ENCODE measurements at regions not wholly inside any gene's neighbourhood (a gene's known extent, or its start where the extent isn't known, plus 50 kb on each side); places are given as distances from the start of the nearest gene placed in this dataset.
"Not testable (repeated sequence)": the region's sequence is repeated elsewhere in the genome, so short reads cannot be mapped to it uniquely, and the experiment has no call there.

GRCh38 chr14:106414464-106414863 is 888.1 kb downstream of the TMEM121 start:
- no peak for DNase-seq (ENCODE audit: low read depth)

GRCh38 chr14:106417224-106418049 is 891.1 kb downstream of the TMEM121 start:
- peak; percentile 70 for DNase-seq (ENCODE audit: low read depth)

- DNase-seq (ENCODE audit: low read depth) = no peak
Measured at GRCh38 chr14:106419376-106419965, 893.1 kb downstream of the TMEM121 start.

GRCh38 chr14:106421431-106422033 is 895.1 kb downstream of the TMEM121 start:
- peak; percentile 58 for DNase-seq (ENCODE audit: low read depth)

DNA sequence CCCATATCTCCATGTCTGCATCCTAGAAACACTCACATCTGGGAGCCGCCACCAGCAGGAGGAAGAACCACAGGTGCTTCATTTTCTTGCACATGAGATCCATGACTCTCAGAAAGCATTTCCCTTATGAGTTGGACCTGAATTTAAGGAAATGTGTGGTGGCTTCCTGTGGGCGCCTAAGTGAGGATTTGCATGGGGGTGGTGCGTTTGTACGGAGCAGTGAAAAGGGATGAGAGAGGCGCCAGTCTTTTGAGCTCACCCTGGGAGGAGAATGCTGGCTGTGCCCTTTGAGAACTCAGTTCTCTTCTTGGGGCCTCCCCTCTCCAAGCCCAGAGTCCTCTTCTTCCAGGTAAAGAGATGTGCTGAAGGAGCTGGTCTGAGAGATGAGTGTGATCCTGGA is 895.7 kb downstream of the TMEM121 start:
- DNase-seq (ENCODE audit: low read depth) = no peak

DNA sequence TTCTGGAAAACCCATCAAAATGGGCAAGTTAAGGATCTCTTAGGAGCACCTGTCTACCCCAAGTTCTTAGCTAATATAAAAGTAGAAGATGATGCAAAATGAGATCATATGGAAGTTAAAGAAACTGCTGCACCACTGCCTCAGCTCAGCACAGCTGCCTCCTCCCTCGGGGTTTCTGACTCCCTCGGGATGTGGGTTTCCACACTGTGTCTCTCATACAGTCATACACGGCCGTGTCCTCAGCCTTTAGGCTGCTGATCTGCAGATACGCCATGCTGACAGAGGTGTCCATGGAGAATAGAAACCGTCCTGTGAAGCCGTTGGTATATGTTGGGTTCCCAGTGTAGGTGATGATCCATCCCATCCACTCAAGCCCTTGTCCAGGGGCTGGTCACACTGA is 898.8 kb downstream of the TMEM121 start:
- DNase-seq (ENCODE audit: low read depth) = not testable (repeated sequence)

DNA sequence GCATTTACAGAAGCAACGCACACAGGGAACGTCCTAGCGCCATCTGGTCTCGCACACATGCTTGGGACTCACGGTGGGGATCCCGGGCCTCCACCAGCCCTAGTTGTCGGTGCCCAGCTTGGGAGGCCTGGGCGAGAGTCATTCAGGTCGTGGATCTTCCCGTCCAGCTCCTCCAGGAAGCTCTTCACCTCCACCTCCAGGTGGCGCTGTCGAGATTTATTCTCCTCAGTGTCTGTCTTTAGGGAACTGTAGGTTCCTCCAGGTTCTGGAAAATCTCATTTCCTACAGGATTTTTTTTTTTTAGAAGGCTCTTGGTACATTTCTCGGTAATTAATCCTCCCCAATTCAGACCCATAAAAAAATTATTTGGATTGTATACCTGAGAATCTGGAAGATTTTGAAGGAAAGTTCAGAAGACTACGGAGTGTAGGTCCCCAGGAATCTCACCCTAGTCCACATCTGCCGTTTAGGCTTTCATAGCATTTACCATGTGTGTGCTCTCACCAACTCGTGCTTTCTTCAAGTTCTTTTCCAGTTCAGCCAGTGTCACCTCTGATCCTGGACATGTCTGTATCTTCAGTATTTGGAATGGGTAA is 910.0 kb downstream of the TMEM121 start:
- DNase-seq (ENCODE audit: low read depth) = peak; percentile 62

DNA sequence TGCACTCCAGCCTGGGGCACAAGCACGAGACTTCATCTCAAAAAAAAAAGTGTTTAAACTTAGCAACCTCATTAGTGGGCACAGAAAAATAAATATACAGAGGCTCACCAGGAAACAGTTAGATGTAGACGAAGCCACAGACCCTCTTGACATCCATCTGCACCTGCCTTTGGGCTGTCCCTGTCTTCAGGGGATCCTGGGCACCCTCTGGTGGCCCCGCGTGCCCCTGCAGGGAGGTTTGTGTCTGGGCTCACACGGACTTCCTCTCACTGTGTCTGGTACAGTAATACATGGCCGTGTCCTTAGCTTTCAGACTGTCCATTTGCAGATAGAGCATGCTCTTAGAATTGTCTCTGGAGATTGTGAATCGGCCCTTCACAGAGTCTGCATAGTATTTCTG is 916.5 kb downstream of the TMEM121 start:
- peak; percentile 13 for DNase-seq (ENCODE audit: low read depth)

- DNase-seq (ENCODE audit: low read depth) = no peak
Measured at GRCh38 chr14:106455026-106455425, 928.6 kb downstream of the TMEM121 start.

GRCh38 chr14:106459971-106460730 is 933.8 kb downstream of the TMEM121 start:
- DNase-seq (ENCODE audit: low read depth) = peak; percentile 46

- DNase-seq (ENCODE audit: low read depth) = no peak
Measured at GRCh38 chr14:106460916-106461315, 934.5 kb downstream of the TMEM121 start.

GRCh38 chr14:106466483-106466882 is 940.1 kb downstream of the TMEM121 start:
- not testable (repeated sequence) for DNase-seq (ENCODE audit: low read depth)

GRCh38 chr14:106468869-106469268 is 942.5 kb downstream of the TMEM121 start:
- DNase-seq (ENCODE audit: low read depth) = not testable (repeated sequence)

DNA sequence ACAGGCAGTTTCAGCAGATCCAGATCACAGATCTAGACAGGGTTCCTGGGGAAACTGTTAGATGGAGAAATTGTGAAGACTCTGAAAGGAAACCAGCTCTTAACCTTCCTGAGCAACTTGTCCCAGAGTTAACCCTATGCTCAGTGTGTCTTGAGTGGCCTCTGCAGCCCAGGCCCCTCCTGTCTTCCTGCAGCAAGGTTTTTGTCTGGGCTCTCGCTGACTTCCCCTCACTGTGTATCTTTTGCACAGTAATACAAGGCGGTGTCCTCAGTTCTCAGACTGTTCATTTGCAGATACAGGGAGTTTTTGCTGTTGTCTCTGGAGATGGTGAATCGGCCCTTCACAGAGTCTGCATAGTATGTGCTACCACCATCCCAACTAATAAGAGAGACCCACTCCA is 943.6 kb downstream of the TMEM121 start:
- DNase-seq (ENCODE audit: low read depth) = not testable (repeated sequence)

DNA sequence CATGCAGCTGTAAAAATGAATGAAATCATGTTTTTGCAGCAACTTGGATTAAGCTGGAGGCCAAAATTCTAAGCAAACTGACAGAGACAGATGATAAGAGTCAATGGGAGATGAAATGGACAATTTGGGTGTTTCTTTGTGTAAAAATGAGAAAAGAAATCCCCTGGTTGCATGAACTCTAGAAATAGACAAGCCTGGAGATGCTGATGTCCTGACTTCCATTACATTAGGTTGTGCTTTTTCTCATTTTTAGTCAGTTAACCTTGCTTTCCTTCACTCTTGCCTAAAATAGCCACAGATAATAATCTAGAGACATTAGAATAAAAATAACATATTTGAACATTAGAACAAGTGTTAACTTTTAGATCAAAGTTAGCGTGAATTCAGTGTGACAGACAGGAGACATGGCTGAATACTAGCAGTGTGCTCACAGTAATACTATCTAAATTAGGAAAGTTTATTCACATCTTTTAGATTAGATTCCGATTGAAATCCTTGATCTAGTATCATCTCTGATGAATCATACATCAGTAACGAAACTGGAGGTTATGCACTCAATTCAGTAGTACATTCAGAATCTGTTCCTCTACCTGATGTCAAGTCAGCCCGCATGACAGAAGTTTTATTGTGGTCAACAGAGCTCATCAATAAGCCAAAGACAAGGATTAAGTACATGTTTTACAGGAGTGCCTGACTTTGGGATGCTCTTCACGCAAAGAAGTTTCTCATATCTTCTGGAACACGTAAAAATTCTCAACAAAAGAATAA is 948.1 kb downstream of the TMEM121 start:
- not testable (repeated sequence) for DNase-seq (ENCODE audit: low read depth)

DNA sequence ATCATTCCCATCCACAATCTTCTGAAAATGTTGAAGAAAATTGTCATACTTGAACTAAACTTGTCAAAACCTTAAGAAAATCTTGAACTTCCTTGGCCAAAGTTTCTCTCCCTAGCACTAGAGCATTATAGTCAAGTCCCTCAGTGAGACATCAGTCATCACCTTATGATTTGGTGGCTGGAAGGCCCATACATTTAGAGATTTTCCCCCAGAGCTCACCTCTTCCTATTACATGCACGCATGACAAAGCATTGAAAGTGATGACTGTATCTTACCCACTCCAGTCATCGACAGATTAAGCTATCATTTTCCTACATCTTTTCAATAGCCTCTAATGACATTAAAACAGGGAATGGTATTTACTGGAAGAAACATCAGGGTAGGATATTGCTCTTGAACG is 948.8 kb downstream of the TMEM121 start:
- not testable (repeated sequence) for DNase-seq (ENCODE audit: low read depth)

- DNase-seq (ENCODE audit: low read depth) = not testable (repeated sequence)
Measured at GRCh38 chr14:106477600-106477999, 951.2 kb downstream of the TMEM121 start.

- DNase-seq (ENCODE audit: low read depth) = not testable (repeated sequence)
Measured at GRCh38 chr14:106480287-106480686, 953.9 kb downstream of the TMEM121 start.

DNA sequence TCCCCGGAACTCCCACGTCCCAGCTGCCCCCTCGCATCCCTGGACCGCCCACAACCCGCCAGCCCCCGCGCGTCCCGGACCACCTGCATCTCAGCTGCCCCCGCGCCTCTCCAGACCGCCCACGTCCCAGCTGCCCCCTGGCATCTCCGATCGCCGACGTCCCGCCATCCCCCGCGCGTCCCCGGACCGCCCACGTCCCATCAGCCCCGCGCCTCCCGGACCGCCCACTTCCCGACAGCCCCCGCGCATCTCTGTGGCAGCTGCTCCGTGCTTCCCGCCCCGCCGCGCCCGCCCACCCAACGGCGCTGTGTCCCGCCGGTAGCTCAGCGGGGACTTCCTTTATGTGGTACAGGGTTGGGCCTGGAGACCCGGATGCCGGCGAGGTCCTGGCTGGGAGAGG is 955.8 kb downstream of the TMEM121 start:
- not testable (repeated sequence) for DNase-seq (ENCODE audit: low read depth)

DNA sequence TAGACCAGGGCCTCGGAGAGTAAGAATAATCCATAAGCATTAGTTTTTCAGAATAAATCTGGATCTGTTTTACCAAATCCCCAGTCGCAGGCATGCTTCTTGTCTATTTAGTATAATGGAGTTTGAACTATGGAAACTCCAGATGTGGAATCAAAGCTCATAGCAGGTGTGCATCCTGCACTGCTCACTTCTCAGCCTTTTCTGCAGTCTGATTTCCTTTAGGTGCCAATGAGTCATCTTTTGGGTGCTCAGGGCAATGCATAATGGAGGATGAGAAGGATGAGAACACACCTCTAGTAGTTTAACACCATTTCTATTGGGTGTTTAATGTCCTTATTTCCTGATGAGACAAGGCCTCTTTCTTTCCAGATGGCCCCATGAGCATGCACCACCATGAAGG is 961.2 kb downstream of the TMEM121 start:
- DNase-seq (ENCODE audit: low read depth) = no peak

DNA sequence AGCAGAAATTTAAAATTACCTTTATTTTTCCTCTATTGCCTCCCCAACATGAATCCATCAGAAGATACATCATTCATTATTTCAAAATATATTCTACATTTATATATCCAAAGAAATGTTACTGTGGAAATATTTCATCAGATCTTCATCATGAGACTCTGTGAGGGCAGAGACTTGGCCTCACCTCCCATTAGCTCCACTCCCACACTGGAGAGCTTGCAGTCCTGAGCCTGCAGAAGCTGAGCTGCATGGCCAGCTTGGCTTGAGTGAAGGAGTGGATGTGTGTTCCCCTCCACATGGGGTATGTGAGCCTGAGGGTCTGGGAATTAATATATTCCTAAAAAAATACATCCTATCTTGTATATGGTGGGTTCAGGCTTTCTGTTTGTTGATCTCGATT is 961.9 kb downstream of the TMEM121 start:
- DNase-seq (ENCODE audit: low read depth) = no peak
